ENCODE measurements at regions not wholly inside any gene's neighbourhood (a gene's known extent, or its start where the extent isn't known, plus 50 kb on each side); places are given as distances from the start of the nearest gene placed in this dataset.
"Not testable (repeated sequence)": the region's sequence is repeated elsewhere in the genome, so short reads cannot be mapped to it uniquely, and the experiment has no call there.

DNA sequence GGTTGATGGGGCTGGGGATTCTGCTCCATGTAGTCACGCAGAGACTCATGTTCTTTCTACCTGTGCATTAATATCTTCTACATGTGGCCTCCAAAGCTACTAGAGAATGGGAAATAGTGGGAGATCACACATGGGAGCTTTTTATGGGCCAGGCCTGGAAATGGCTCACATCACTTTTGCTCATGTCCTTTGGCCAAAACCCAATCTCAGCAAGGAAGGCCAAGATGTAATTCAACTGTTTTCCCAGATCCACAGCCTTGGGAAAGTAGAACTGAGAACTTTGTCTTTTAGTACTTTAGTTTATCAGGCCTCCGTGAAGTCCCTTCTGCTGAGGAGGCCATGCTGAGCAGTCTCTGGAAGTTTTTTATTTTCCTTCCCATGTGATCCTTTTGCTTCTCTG, 73.2 kb upstream of the SLC4A7 start:
- no peak for TF ChIP-seq POLR2A (IDR thresholded peaks at IDR 0.05)
- TF ChIP-seq, protein P1, sequence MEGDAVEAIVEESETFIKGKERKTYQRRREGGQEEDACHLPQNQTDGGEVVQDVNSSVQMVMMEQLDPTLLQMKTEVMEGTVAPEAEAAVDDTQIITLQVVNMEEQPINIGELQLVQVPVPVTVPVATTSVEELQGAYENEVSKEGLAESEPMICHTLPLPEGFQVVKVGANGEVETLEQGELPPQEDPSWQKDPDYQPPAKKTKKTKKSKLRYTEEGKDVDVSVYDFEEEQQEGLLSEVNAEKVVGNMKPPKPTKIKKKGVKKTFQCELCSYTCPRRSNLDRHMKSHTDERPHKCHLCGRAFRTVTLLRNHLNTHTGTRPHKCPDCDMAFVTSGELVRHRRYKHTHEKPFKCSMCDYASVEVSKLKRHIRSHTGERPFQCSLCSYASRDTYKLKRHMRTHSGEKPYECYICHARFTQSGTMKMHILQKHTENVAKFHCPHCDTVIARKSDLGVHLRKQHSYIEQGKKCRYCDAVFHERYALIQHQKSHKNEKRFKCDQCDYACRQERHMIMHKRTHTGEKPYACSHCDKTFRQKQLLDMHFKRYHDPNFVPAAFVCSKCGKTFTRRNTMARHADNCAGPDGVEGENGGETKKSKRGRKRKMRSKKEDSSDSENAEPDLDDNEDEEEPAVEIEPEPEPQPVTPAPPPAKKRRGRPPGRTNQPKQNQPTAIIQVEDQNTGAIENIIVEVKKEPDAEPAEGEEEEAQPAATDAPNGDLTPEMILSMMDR (IDR thresholded peaks at IDR 0.05): no peak
- H3K27ac ChIP-seq: peak overlapping the region; percentile 45 to 77
- no peaks in the 10 kb centered on the region for H3K9me3 ChIP-seq
- no peaks in the 10 kb centered on the region for H3K27me3 ChIP-seq
- intact Hi-C loops (cut with DNase I; ENCODE audit: low total_unique reads): no loop called here
- no peak for DNase-seq
- peaks cover 0 to 5% of the 10 kb centered on the region in 2 donors for H3K4me1 ChIP-seq
- H3K36me3 ChIP-seq: no peaks in the 10 kb centered on the region
- H3K4me3 ChIP-seq: no peak overlapping the region

DNA sequence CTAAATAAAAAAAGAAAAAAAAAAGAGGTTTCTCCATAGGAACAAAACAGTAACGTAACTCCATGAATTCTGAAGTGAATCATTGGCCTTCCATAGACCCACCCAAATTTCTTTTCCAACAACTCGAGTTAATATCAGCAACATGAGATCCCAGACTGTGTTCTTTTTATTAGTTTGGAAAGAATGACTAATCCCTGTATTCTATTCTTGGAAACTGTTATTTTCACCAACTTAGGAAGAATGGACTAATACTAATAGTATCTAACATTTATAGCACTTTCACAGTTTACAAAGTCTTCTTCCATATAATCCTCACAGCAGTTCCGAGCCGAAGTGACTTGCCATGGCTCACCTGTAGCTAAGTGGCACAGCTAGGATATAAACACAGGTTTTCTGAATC, 72.7 kb upstream of the SLC4A7 start:
- no peak for DNase-seq
- Histone ChIP-seq H3K4me3 (no peak overlapping the region), H3K9me3 (no peaks in the 10 kb centered on the region), H3K4me1 (peaks cover 0 to 5% of the 10 kb centered on the region in 2 donors), H3K27ac (peak overlapping the region; percentile 45 to 77), H3K27me3 (no peaks in the 10 kb centered on the region), H3K36me3 (no peaks in the 10 kb centered on the region)
- intact Hi-C loops (cut with DNase I; ENCODE audit: low total_unique reads): no loop called here
- TF ChIP-seq POLR2A (IDR thresholded peaks at IDR 0.05): no peak
- TF ChIP-seq, protein P1 (IDR thresholded peaks at IDR 0.05): no peak

DNA sequence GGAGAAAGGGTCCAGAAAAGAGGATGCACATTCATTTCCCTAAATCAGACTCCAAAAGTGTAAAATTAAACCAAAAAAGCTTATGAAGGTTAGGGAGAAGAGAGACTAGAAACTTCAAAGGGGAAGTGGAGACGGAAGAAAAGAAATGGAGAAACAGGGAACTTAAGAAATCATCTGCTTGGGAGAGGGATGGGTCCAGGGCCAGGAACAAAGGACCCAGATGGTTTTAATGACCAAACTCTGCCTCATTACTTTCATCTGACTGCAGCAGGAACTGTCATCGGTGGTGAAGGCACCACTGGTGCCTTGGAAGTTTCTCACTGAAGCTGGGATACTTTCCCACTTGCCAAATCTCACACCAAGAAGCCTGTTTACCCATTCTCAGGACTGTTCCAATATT, 70.5 kb upstream of the SLC4A7 start:
- no peak for TF ChIP-seq POLR2A (IDR thresholded peaks at IDR 0.05)
- intact Hi-C loops (cut with DNase I; ENCODE audit: low total_unique reads): no loop called here
- H3K27ac ChIP-seq: no peak overlapping the region

GRCh38 chr3:27553886-27554540, 69.8 kb upstream of the SLC4A7 start:
- intact Hi-C loops (cut with DNase I; ENCODE audit: low total_unique reads): no loop called here

More for the DNA sequence above, 70.5 kb upstream of the SLC4A7 start:
- Histone ChIP-seq H3K9me3 (no peaks in the 10 kb centered on the region), H3K4me1 (peaks cover 0 to under 1% of the 10 kb centered on the region in 2 donors), H3K36me3 (no peaks in the 10 kb centered on the region), H3K4me3 (no peak overlapping the region), H3K27me3 (no peaks in the 10 kb centered on the region)
- no peak for DNase-seq

DNA sequence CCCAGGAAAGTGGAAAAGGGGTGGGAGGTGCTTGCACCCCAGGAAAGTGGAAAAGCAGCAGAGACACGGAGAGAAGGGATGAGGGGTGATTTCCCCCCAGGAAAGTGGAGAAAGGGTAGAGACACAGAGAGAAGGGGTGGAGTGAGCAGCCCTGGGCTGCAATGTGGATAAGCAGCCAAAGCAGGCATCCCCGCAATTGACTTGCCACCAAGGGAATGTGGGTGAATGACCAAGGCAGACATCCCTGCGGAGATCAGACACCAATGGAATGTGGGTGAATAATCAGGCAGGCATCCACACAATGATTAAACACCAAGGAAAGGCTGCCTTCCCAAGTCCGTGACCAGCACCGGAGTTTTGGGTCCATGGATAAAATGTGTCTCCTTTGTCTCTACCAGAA, 68.5 kb upstream of the SLC4A7 start:
- H3K4me1 ChIP-seq; H3K36me3 ChIP-seq; H3K27me3 ChIP-seq; intact Hi-C loops (cut with DNase I; ENCODE audit: low total_unique reads); H3K27ac ChIP-seq; DNase-seq; H3K9me3 ChIP-seq; H3K4me3 ChIP-seq: not testable (repeated sequence)

More at GRCh38 chr3:27553886-27554540, 69.8 kb upstream of the SLC4A7 start:
- Histone ChIP-seq H3K4me1 (no peaks in the 10 kb centered on the region), H3K4me3 (no peak overlapping the region), H3K36me3 (no peaks in the 10 kb centered on the region), H3K27ac (no peak overlapping the region), H3K27me3 (no peaks in the 10 kb centered on the region), H3K9me3 (no peaks in the 10 kb centered on the region)
- no peak for TF ChIP-seq POLR2A (IDR thresholded peaks at IDR 0.05)
- TF ChIP-seq, protein P1 (IDR thresholded peaks at IDR 0.05): no peak
- DNase-seq: no peak

DNA sequence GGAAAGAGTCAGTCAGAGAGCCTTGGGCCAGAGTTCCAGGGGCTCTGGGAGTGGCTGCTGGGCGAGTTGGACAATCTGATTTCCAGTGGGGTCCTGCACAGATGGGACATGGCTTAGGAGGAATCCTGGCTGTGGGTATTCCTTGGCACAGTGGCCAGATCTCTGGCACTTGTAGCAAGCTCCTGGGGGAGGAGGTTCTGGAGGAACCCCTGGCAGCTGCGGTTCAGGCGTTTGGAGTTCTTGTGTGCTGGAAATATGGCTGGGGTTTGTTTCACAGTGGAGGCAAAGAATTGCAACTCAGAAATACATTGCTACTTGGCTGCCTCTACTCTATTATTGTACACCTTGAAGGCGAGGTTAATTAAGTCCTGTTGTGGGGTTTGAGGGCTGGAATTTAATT, 67.2 kb upstream of the SLC4A7 start:
- DNase-seq; H3K27me3 ChIP-seq; H3K36me3 ChIP-seq; H3K27ac ChIP-seq; intact Hi-C loops (cut with DNase I; ENCODE audit: low total_unique reads); H3K4me1 ChIP-seq; H3K9me3 ChIP-seq; H3K4me3 ChIP-seq: not testable (repeated sequence)

- Histone ChIP-seq H3K27ac (peak overlapping the region in 1 of 2 donors; percentile 17), H3K36me3 (no peaks in the 10 kb centered on the region), H3K4me1 (no peaks in the 10 kb centered on the region), H3K4me3 (no peak overlapping the region), H3K9me3 (no peaks in the 10 kb centered on the region), H3K27me3 (no peaks in the 10 kb centered on the region)
- no peak for TF ChIP-seq POLR2A (IDR thresholded peaks at IDR 0.05)
- TF ChIP-seq, protein P1 (IDR thresholded peaks at IDR 0.05): no peak
- DNase-seq: no peak
- intact Hi-C loops (cut with DNase I; ENCODE audit: low total_unique reads): no loop called here
Observed at GRCh38 chr3:27545061-27545460, 60.9 kb upstream of the SLC4A7 start.

Measured in uterus (tissue), 3 donors.